Stimulated activated CD8-positive, alpha-beta memory T cell treated with anti-CD3 and anti-CD28 coated beads, Interleukin-15, amount 100 ng/mL, for 1 hour (primary cell): ENCODE measurements at regions not wholly inside any gene's neighbourhood (a gene's known extent, or its start where the extent isn't known, plus 50 kb on each side); places are given as distances from the start of the nearest gene placed in this dataset.
"Not testable (repeated sequence)": the region's sequence is repeated elsewhere in the genome, so short reads cannot be mapped to it uniquely, and the experiment has no call there.

Experiments
- DNase-seq: peaks from one replicate; pipeline ENCODE4 v3.0.0-alpha.2; 2020; ENCODE audit warnings: low read depth

- DNase-seq, result no peak
These were observed 742.5 kb downstream of the TDRD15 start for GRCh38 chr2:21866316-21866715.

GRCh38 chr2:21887881-21888280 is 764.1 kb downstream of the TDRD15 start:
- DNase-seq, result no peak

GRCh38 chr2:21890041-21890440 is 766.3 kb downstream of the TDRD15 start:
- DNase-seq, result no peak

GRCh38 chr2:21890716-21891115 is 766.9 kb downstream of the TDRD15 start:
- DNase-seq, result no peak

- DNase-seq, result no peak
These were observed 767.4 kb downstream of the TDRD15 start for GRCh38 chr2:21891191-21891590.

GRCh38 chr2:21892140-21892539 is 768.4 kb downstream of the TDRD15 start:
- no peak for DNase-seq

GRCh38 chr2:21895200-21895599 is 771.4 kb downstream of the TDRD15 start:
- DNase-seq, result no peak

- DNase-seq, result not testable (repeated sequence)
These were observed 785.1 kb downstream of the TDRD15 start for GRCh38 chr2:21908712-21909380.

GRCh38 chr2:21910832-21911507 is 787.2 kb downstream of the TDRD15 start:
- no peak for DNase-seq

GRCh38 chr2:21912405-21912804 is 788.6 kb downstream of the TDRD15 start:
- no peak for DNase-seq

GRCh38 chr2:21915201-21915600 is 791.4 kb downstream of the TDRD15 start:
- no peak for DNase-seq

GRCh38 chr2:21916934-21917522 is 793.3 kb downstream of the TDRD15 start:
- no peak for DNase-seq

- no peak for DNase-seq
These were observed 797.0 kb downstream of the TDRD15 start for GRCh38 chr2:21920721-21921120.

- DNase-seq, result no peak
These were observed 801.0 kb downstream of the TDRD15 start for GRCh38 chr2:21924640-21925285.

GRCh38 chr2:21928292-21928691 is 804.5 kb downstream of the TDRD15 start:
- no peak for DNase-seq

- no peak for DNase-seq
These were observed 806.5 kb downstream of the TDRD15 start for GRCh38 chr2:21930226-21930625.

- DNase-seq, result no peak
These were observed 816.2 kb downstream of the TDRD15 start for GRCh38 chr2:21939967-21940366.

GRCh38 chr2:21944536-21944935 is 820.8 kb downstream of the TDRD15 start:
- DNase-seq, result no peak

GRCh38 chr2:21945658-21946057 is 821.9 kb downstream of the TDRD15 start:
- no peak for DNase-seq

- DNase-seq, result no peak
These were observed 823.3 kb downstream of the TDRD15 start for GRCh38 chr2:21947046-21947445.

GRCh38 chr2:21966139-21966538 is 842.4 kb downstream of the TDRD15 start:
- no peak for DNase-seq

GRCh38 chr2:21970971-21971370 is 847.2 kb downstream of the TDRD15 start:
- DNase-seq, result no peak

- no peak for DNase-seq
These were observed 848.8 kb downstream of the TDRD15 start for GRCh38 chr2:21972586-21972985.
